WTC11 (cell line): ENCODE measurements at regions not wholly inside any gene's neighbourhood (a gene's known extent, or its start where the extent isn't known, plus 50 kb on each side); places are given as distances from the start of the nearest gene placed in this dataset.

ENCODE experiments used
- ATAC-seq: fragments of 200-7000 bp; cut with Tn5 transposase; 2 replicates; pipeline ENCODE4 v1.10.0; 2021; ENCODE audit warnings: mild to moderate bottlenecking, moderate library complexity
- CTCF ChIA-PET: fragments of 300-600 bp; sonication (Branson Sonifier 250); formaldehyde crosslinking; loops from one replicate; lab custom pipeline; 2021; ENCODE audit warnings: antibody characterized with exemption; lab: Charles Lee
- POLR2A ChIA-PET: fragments of 350-600 bp; sonication (Branson Sonifier 250); formaldehyde crosslinking; loops from one replicate; lab custom pipeline; 2021; ENCODE audit warnings: antibody characterized with exemption; lab: Charles Lee
- DNase-seq: peaks from one replicate; pipeline ENCODE4 v3.0.0; 2021; ENCODE audit warnings: low spot score
- H3K27ac Mint-ChIP-seq: 2 replicates; pipeline ENCODE4 v1.8.0; 2021; ENCODE audit warnings: mixed read lengths
- H3K27me3 Mint-ChIP-seq: 2 replicates; pipeline ENCODE4 v1.8.0; 2021; ENCODE audit warnings: low read depth, mild to moderate bottlenecking, moderate library complexity, mixed read lengths
- H3K36me3 Mint-ChIP-seq: 2 replicates; pipeline ENCODE4 v1.8.0; 2021; ENCODE audit warnings: mixed read lengths
- H3K4me1 Mint-ChIP-seq: 2 replicates; pipeline ENCODE4 v1.8.0; 2022; ENCODE audit warnings: mixed read lengths
- H3K4me3 Mint-ChIP-seq: 2 replicates; pipeline ENCODE4 v1.8.0; 2021; ENCODE audit warnings: mild to moderate bottlenecking, moderate library complexity, mixed read lengths
- H3K9me3 Mint-ChIP-seq: 2 replicates; pipeline ENCODE4 v1.8.0; 2021; ENCODE audit warnings: mixed read lengths
- CREM ChIP-seq: sonication (generic); formaldehyde crosslinking; IDR thresholded peaks from 2 replicates; pipeline ENCODE4 v1.8.1; 2022; ENCODE audit warnings: mild to moderate bottlenecking, missing genetic modification reagents, moderate library complexity
- GABPB1 ChIP-seq: sonication (generic); formaldehyde crosslinking; IDR thresholded peaks from 2 replicates; pipeline ENCODE4 v1.8.1; 2023; ENCODE audit warnings: mild to moderate bottlenecking, missing genetic modification reagents
- IRF2 ChIP-seq: sonication (generic); formaldehyde crosslinking; IDR thresholded peaks from 2 replicates; pipeline ENCODE4 v1.8.0; 2022; ENCODE audit warnings: low read depth, missing genetic modification reagents, borderline replicate concordance
- NR1H2 ChIP-seq: sonication (generic); formaldehyde crosslinking; IDR thresholded peaks from 2 replicates; pipeline ENCODE4 v1.9.0; 2021; ENCODE audit warnings: mild to moderate bottlenecking, moderate library complexity, missing genetic modification reagents
- OVOL2 ChIP-seq: fragments of 250-450 bp; sonication (Bioruptor Pico); IDR thresholded peaks from 2 replicates; pipeline ENCODE4 v1.9.0; 2021; ENCODE audit warnings: mild to moderate bottlenecking, borderline replicate concordance
- RELA ChIP-seq: sonication (generic); formaldehyde crosslinking; IDR thresholded peaks from 2 replicates; pipeline ENCODE4 v1.8.1; 2022; ENCODE audit warnings: missing genetic modification reagents, mild to moderate bottlenecking, borderline replicate concordance
- SP1 ChIP-seq: sonication (generic); formaldehyde crosslinking; conservative IDR thresholded peaks from 2 replicates; pipeline ENCODE4 v1.8.1; 2022; ENCODE audit warnings: missing genetic modification reagents
- TEAD4 ChIP-seq: sonication (generic); formaldehyde crosslinking; IDR thresholded peaks from 2 replicates; pipeline ENCODE4 v1.8.0; 2022; ENCODE audit warnings: mild to moderate bottlenecking, missing genetic modification reagents
- ZNF121 ChIP-seq: sonication (generic); formaldehyde crosslinking; IDR thresholded peaks from 2 replicates; pipeline ENCODE4 v1.8.0; 2023; ENCODE audit warnings: missing genetic modification reagents
- ZNF263 ChIP-seq: sonication (generic); formaldehyde crosslinking; IDR thresholded peaks from 2 replicates; pipeline ENCODE4 v1.8.1; 2022; ENCODE audit warnings: low read depth, mild to moderate bottlenecking, moderate library complexity, missing genetic modification reagents
- ZNF416 ChIP-seq: fragments of 250-450 bp; sonication (Bioruptor Pico); IDR thresholded peaks from 2 replicates; pipeline ENCODE4 v1.9.0; 2021; ENCODE audit warnings: mild to moderate bottlenecking, inconsistent platforms
- TF ChIP-seq, protein P1 (sequence below): sonication (generic); formaldehyde crosslinking; IDR thresholded peaks from 2 replicates; pipeline ENCODE4 v1.8.0; 2022; ENCODE audit warnings: missing genetic modification reagents
- TF ChIP-seq, protein P2 (sequence below): fragments of 250-450 bp; sonication (Bioruptor Pico); IDR thresholded peaks from 2 replicates; pipeline ENCODE4 v1.9.0; 2021; ENCODE audit warnings: moderate library complexity, mild to moderate bottlenecking, inconsistent platforms, borderline replicate concordance
- TF ChIP-seq, protein P3 (sequence below): sonication (generic); formaldehyde crosslinking; IDR thresholded peaks from 2 replicates; pipeline ENCODE4 v1.8.1; 2023; ENCODE audit warnings: mild to moderate bottlenecking, missing genetic modification reagents, moderate library complexity
- TF ChIP-seq, protein P4 (sequence below): sonication (generic); formaldehyde crosslinking; IDR thresholded peaks from 2 replicates; pipeline ENCODE4 v1.8.1; 2022; ENCODE audit warnings: low read depth, missing genetic modification reagents, borderline replicate concordance

DNA sequence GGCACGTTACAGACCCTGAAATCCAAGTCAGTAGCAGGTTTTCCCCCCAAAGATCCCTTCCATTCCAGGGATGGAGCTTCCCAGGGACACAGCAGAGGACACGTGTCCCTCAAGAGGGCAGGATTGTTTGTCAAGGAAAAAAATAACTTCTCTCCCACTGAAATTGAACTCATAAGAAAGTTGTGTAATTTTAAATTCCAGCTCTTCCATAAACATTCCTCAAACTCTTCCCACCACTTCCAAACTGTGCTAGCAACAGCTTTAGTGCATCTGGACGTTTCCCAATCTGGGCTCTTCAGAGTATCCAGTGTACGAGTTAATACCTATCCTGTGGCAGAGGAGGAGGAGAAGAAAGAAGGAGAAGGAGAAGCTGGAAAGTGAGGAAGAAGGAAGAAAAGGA lies 79.6 kb downstream of the PSMG1 start (continued):
- no peak for TF ChIP-seq GABPB1 (CRISPR knock-in tag)
- TF ChIP-seq SP1: no peak
- no peak for TF ChIP-seq TEAD4 (CRISPR knock-in tag)
- TF ChIP-seq, protein P1, sequence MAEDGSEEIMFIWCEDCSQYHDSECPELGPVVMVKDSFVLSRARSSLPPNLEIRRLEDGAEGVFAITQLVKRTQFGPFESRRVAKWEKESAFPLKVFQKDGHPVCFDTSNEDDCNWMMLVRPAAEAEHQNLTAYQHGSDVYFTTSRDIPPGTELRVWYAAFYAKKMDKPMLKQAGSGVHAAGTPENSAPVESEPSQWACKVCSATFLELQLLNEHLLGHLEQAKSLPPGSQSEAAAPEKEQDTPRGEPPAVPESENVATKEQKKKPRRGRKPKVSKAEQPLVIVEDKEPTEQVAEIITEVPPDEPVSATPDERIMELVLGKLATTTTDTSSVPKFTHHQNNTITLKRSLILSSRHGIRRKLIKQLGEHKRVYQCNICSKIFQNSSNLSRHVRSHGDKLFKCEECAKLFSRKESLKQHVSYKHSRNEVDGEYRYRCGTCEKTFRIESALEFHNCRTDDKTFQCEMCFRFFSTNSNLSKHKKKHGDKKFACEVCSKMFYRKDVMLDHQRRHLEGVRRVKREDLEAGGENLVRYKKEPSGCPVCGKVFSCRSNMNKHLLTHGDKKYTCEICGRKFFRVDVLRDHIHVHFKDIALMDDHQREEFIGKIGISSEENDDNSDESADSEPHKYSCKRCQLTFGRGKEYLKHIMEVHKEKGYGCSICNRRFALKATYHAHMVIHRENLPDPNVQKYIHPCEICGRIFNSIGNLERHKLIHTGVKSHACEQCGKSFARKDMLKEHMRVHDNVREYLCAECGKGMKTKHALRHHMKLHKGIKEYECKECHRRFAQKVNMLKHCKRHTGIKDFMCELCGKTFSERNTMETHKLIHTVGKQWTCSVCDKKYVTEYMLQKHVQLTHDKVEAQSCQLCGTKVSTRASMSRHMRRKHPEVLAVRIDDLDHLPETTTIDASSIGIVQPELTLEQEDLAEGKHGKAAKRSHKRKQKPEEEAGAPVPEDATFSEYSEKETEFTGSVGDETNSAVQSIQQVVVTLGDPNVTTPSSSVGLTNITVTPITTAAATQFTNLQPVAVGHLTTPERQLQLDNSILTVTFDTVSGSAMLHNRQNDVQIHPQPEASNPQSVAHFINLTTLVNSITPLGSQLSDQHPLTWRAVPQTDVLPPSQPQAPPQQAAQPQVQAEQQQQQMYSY (CRISPR knock-in tag): no peak
- no peak for TF ChIP-seq NR1H2
- TF ChIP-seq, protein P2, sequence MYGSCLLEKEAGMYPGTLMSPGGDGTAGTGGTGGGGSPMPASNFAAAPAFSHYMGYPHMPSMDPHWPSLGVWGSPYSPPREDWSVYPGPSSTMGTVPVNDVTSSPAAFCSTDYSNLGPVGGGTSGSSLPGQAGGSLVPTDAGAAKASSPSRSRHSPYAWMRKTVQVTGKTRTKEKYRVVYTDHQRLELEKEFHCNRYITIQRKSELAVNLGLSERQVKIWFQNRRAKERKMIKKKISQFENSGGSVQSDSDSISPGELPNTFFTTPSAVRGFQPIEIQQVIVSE (CRISPR knock-in tag): no peak
- TF ChIP-seq, protein P3, sequence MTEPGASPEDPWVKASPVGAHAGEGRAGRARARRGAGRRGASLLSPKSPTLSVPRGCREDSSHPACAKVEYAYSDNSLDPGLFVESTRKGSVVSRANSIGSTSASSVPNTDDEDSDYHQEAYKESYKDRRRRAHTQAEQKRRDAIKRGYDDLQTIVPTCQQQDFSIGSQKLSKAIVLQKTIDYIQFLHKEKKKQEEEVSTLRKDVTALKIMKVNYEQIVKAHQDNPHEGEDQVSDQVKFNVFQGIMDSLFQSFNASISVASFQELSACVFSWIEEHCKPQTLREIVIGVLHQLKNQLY (CRISPR knock-in tag): no peak
- TF ChIP-seq IRF2 (CRISPR knock-in tag): no peak
- TF ChIP-seq, protein P4, sequence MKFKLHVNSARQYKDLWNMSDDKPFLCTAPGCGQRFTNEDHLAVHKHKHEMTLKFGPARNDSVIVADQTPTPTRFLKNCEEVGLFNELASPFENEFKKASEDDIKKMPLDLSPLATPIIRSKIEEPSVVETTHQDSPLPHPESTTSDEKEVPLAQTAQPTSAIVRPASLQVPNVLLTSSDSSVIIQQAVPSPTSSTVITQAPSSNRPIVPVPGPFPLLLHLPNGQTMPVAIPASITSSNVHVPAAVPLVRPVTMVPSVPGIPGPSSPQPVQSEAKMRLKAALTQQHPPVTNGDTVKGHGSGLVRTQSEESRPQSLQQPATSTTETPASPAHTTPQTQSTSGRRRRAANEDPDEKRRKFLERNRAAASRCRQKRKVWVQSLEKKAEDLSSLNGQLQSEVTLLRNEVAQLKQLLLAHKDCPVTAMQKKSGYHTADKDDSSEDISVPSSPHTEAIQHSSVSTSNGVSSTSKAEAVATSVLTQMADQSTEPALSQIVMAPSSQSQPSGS (CRISPR knock-in tag): no peak
- TF ChIP-seq ZNF263: no peak

DNA sequence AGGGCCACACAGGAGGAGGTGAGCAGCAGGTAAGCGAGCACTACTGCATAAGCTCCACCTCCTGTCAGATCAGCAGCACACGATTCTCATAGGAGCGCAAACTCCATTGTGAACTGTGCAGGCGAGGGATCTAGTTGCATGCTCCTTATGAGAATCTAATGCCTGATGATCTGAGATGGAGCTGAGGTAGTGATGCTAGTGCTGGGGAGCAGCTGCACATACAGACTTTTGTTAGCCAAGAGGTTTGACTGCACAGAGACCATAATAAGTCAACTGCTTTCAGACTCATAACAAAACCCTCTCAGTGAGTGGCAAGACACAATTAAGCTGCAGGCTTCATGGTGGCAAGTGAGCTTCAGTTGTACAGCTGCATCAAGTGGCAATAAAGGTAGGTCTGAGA lies 83.4 kb downstream of the PSMG1 start:
- no peak overlapping the region for H3K27ac Mint-ChIP-seq
- POLR2A ChIA-PET: no interaction called here
- no peak for ATAC-seq
- peaks cover 23% of the 10 kb centered on the region for H3K4me1 Mint-ChIP-seq
- H3K9me3 Mint-ChIP-seq: peaks cover 11% of the 10 kb centered on the region
- H3K4me3 Mint-ChIP-seq: no peak overlapping the region
- CTCF ChIA-PET: no interaction called here
- DNase-seq: no peak
- 0 out of 2 replicates have a peak, but pooled peaks have one; percentile 32 for TF ChIP-seq ZNF121 (CRISPR knock-in tag)
- TF ChIP-seq, protein P1 (CRISPR knock-in tag): no peak
- TF ChIP-seq OVOL2: no peak
- no peak for TF ChIP-seq CREM (CRISPR knock-in tag)
- TF ChIP-seq RELA (CRISPR knock-in tag): no peak
- no peak for TF ChIP-seq TEAD4 (CRISPR knock-in tag)
- TF ChIP-seq ZNF416 (CRISPR knock-in tag): no peak
- no peaks in the 10 kb centered on the region; the same call in 1 of the 2 replicates for H3K27me3 Mint-ChIP-seq
- H3K36me3 Mint-ChIP-seq: peaks cover 7% of the 10 kb centered on the region
